ENCODE measurements at regions not wholly inside any gene's neighbourhood (a gene's known extent, or its start where the extent isn't known, plus 50 kb on each side); places are given as distances from the start of the nearest gene placed in this dataset.
"Not testable (repeated sequence)": the region's sequence is repeated elsewhere in the genome, so short reads cannot be mapped to it uniquely, and the experiment has no call there.

GRCh38 chr5:174581479-174581878, 142.9 kb upstream of the MSX2 start:
- no peak for DNase-seq (ENCODE audit: low spot score)

DNA sequence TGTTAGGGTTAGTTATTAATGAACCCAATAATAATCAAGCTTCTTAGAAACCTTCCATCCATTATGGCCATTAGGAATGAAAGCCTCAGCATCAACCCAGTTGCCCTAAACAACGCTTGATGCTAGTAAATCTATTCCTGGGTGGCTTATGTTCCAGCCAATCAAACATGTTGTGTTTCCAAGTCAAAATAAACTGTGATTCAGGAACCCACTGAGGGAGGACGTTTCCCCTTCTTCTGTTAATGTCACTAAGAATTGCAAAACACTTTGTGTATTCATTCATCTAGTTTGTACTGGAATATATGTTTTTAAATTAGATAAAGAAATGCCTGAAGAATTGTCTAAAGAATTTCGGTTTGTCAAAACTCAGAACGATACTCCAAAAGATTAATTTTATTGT, 142.5 kb upstream of the MSX2 start:
- no peak for DNase-seq (ENCODE audit: low spot score)

DNA sequence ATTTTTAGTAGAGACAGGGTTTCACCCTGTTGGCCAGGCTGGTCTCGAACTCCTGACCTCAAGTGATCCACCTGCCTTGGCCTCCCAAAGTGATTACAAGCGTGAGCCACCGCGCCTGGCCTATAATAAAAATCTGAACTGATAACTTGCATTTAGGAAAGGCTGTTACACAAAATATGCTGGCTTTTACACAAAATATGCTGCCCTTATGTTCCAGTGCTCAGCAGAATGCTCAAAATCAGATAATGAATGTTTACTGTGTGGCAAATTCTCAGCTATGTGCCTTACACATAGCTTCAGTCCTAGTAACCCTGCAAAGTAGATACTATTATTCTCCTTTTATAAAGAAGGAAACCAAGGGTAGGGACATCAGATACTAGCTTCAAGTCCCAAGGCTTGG, 141.3 kb upstream of the MSX2 start:
- DNase-seq (ENCODE audit: low spot score), result no peak

DNA sequence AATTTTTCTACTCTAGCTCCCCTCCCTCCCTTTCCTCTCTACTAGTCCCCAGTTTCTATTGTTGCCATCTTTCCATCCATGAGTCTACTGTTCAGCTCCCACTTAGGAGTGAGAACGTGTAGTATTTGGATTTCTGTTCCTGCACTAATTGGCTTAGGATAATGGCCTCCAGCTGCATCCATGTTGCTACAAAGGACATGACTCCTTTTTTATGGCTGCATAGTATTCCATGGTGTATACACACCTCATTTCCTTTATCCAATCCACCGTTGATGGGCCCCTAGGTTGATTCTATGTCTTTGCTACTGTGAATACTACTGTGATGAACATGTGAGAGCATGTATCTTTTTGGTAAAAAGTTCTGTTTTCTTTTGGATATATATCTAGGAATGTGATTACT, 138.9 kb upstream of the MSX2 start:
- no peak for DNase-seq (ENCODE audit: low spot score)

DNA sequence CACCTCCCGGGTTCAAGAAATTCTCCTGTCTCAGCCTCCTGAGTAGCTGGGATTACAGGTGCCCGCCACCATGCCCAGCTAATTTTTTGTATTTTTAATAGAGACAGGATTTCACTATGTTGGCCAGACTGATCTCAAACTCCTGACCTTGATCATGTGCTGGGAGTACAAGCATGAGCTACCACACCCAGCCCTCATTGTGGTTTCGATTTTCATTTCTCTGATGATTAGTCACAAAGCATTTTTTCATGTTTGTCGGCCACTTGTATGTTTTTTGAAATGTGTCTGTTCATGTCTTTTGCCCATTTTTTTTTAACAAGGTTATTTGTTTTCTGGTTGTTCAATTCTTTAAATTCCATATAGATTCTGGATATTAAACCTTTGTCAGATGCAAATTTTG, 138.2 kb upstream of the MSX2 start:
- not testable (repeated sequence) for DNase-seq (ENCODE audit: low spot score)

- DNase-seq (ENCODE audit: low spot score), result no peak
Observed at GRCh38 chr5:174589011-174589410, 135.4 kb upstream of the MSX2 start.

- DNase-seq (ENCODE audit: low spot score), result no peak
Observed at GRCh38 chr5:174589599-174589998, 134.8 kb upstream of the MSX2 start.

- DNase-seq (ENCODE audit: low spot score), result no peak
Observed at GRCh38 chr5:174590820-174591219, 133.6 kb upstream of the MSX2 start.

DNA sequence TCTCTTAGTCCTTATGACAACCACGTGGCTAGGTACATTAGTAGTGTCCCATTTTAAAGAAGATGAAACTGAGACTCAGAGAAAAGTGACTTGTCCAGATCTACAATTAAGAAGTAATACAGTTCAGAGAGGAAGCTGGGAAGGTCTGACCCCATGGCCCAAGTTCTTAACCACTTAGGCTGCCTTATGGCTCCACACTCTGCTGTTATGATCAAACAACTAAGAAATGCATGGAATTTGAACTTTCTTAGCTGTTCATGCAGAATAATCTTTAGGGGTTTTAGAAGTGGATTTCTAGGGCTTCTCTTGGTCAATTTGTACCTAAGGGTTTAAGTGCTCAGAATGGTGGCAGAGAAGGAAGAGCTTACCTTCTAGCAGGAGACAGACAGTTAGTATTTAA, 128.0 kb upstream of the MSX2 start:
- DNase-seq (ENCODE audit: low spot score), result no peak

GRCh38 chr5:174599992-174600391, 124.4 kb upstream of the MSX2 start:
- no peak for DNase-seq (ENCODE audit: low spot score)

DNA sequence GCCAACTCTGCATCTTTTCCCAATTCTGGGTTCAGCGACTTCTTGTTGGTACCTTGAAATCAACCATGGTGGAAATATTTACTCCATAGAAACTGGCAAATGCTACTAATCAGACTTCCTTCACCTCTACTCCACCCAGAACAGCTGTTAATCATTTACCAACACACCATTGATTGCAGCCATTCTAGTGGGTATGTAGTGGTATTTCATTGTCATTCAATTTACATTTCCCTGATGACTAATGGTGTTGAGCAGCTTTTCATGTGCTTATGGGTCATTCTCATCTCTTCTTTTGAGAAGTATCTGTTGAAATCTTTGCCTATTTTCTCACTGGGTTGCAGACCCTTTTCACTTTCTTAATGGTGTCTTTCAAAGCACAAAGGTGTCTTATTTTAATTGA, 122.4 kb upstream of the MSX2 start:
- no peak for DNase-seq (ENCODE audit: low spot score)

DNA sequence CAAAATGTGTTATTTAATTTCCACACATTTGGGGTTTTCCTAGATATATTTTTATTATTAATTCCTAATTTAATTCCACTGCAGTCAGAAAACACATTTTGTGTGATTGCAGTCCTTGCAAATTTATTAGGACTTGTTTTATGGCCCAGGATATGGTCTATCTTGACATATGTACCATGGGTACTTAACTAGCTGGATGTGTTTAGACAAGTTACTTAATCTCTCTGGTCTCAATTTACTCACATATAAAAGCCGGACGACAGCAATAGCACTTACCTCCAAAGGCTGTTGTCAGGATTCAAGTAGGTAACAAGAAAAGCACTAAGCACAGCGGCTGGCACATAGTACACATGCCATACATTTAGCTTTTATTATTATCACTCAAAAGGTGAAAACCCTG, 118.2 kb upstream of the MSX2 start:
- DNase-seq (ENCODE audit: low spot score), result no peak

DNA sequence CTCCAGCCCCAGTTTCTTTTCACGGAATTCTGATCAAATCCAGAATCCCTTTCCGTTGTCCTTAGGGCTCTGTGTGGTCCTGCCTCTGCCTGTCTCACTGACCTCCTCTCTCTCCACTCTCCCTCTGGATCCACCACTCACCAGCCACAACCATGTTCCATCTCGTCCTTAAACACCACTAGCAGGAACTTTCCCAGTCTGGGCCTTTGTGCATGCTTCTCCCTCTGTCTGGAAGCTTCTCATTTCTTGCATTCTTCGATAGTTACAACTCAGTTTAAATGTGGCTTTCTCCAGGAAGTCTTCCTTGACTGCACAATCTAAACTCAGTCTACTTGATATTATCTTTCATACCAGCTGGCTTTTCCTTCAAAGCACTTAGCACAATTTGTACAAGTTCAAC, 117.7 kb upstream of the MSX2 start:
- no peak for DNase-seq (ENCODE audit: low spot score)

- no peak for DNase-seq (ENCODE audit: low spot score)
Observed at GRCh38 chr5:174607205-174607604, 117.2 kb upstream of the MSX2 start.

- no peak for DNase-seq (ENCODE audit: low spot score)
Observed at GRCh38 chr5:174607916-174608315, 116.5 kb upstream of the MSX2 start.

DNA sequence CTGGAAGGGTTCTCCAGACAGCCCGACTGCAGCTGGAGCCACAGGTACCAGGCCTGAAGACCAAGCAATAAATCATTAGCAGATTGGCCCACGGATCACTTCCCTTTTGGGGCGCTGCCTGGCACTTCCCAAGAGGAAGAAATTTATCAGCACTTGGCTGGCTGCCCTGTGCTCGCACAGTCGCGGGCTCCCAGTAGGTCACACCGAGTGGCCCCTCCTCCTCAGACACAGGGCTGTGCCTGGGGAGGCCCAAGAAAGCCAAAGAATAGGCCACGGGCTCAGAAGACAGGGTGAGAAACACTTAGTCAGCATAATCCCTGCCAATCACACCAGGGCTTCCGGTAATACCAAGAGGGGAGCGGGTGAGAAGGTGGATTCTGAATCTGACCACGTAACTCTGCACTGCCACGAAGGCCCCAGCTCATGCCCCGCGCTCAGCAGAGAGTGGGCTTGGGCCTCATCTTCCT, 115.7 kb upstream of the MSX2 start:
- no peak for DNase-seq (ENCODE audit: low spot score)

DNA sequence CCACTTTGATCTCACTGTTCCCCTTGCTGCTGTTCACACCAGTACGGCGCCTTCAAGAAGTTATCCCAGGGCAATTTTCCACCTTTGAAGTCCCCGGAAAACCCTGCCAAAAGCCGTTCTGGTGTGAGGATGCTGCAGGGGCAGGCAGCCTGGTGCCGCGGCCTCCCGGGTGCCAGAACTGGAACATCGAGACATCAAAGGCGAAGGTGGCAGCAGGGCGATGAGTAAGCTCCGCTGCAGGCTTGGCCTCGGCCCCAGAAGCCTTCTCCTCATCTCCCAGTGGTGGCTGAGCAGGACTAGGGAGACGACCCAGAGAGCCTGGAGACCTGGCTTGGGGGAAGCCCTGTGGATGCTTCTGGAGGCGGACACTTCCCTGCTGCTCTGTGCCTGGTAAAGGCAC, 115.3 kb upstream of the MSX2 start:
- DNase-seq (ENCODE audit: low spot score), result no peak

DNA sequence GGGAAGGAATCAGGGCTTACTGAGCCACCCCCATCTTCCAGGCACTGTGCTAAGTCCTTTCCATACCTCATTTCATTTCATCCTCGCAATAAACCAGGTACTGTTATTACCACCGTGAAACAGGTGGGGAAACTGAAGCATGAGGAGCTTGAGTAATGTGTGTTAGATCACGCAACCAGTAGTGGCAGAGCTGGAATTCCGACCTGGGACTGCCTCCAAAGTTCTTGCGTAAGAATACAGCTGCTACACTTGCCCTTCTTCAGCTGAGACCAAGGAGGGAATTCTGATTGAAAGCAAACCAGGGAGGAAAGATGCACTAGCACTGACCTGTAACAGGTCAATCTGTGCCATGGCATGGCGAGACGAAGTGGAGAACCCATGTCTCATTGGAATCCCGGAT, 113.4 kb upstream of the MSX2 start:
- DNase-seq (ENCODE audit: low spot score), result no peak

- DNase-seq (ENCODE audit: low spot score), result no peak
Observed at GRCh38 chr5:174612686-174613085, 111.7 kb upstream of the MSX2 start.

DNA sequence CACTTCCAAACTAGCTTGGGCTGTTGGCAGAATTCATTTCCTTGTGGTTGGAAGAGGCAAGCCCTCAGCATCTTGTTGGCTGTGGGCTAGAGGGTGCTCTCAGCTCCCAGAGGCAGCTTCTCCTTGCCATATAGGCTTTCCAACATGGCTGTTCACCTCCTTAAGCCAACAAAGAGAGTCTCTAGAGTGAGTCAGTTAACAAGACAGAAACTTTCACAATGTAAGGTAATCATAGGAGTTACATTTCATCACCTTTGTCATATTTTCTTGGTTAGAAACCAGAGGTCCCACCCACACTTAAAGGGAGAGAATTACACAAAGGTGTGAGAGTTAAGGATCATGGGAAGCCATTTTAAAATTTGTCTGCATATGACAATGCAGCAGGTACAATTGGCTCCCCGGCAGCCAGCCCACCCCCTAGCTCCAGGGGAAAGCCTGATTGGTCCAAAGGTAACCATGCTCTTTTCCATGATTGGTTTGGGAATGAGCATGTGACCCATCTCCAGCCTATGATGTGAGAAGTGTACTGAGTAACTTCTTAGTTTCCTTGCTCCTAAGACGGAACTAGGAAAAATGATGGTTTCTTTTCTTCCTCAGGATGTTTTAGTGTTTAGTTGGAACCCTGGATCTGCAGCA, 109.8 kb upstream of the MSX2 start:
- DNase-seq (ENCODE audit: low spot score), result no peak

DNA sequence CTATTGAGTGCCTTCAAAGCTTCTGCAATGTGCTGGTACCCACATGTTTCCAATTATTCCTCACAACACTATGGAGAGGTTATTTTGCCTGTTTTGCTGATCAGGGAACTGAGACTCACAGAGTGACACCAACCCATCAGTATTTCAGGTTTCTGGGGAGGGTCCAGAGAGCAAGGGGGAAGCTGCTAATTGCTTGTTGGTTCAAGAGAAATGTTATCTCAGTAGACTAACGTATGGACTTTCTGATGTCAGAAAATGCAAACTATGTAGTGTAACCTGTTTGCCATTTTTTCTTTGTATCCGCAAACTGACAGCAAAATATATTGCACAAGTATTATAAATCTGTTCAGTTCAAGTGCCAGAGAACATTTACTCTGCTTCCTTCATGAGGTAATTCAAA, 108.3 kb upstream of the MSX2 start:
- DNase-seq (ENCODE audit: low spot score), result no peak

- no peak for DNase-seq (ENCODE audit: low spot score)
Observed at GRCh38 chr5:174617285-174617684, 107.1 kb upstream of the MSX2 start.

DNA sequence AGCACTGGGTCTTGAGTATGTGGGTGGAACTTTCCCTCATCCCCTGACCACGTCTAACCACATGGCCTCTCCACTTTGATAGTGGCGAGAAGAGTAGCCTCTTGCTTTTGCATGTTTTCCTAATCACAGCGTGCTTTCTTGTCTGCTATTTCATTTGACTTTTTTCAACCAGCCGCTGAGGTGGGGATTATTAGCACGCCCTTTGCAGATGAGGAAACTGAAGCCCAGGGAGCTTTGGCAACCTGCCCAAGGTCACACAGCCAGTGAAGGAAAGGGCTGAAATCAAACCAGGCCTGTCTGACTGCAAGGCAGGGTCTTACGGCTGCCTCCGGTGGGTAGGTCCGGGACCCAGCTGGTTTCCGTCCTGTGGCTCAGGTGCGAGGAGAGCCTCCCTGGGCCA, 106.5 kb upstream of the MSX2 start:
- no peak for DNase-seq (ENCODE audit: low spot score)

DNA sequence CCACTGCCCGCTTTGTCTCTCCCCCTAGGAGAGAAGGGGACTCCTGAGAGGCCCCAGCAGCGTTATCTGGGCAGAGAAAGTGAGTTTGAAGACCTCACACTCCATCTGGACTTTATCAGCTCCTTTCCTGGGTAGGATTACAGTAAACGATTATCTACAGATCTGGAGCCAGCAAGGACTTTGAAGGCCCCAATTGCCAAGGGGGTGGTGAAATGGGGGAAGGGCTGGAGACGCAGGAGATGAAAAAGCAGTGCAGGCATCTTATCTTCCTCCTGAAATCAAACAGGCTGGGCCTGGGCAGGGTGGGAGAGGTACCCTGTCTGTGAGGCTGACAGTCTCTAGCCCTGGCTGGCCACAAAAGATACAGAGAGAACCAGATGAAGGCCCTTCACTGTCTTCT, 105.8 kb upstream of the MSX2 start:
- DNase-seq (ENCODE audit: low spot score), result no peak

Measured in mesenteric fat pad (tissue), 1 donor.